Astrocyte of the cerebellum (primary cell): ENCODE measurements at regions not wholly inside any gene's neighbourhood (a gene's known extent, or its start where the extent isn't known, plus 50 kb on each side); places are given as distances from the start of the nearest gene placed in this dataset.

Experiments used
- DNase-seq: peaks from one replicate; pipeline ENCODE4 v3.0.0-alpha.2; 2011; ENCODE audit warnings: low read depth
- H3K4me3 ChIP-seq: 2 replicates; pipeline ENCODE4 v1.5.1; 2011; ENCODE audit warnings: mild to moderate bottlenecking, low read depth, low read length, moderate library complexity
- CTCF ChIP-seq: IDR thresholded peaks from 2 replicates; pipeline ENCODE4 v1.5.1; 2012; ENCODE audit warnings: low read length, low read depth, moderate library complexity, mild to moderate bottlenecking; ENCODE audit errors: missing control alignments
- in situ Hi-C: cut with HindIII; loops from 2 replicates; pipeline ENCODE4 v1.10.0; 2017; ENCODE audit warnings: low sequenced_read_pairs

- in situ Hi-C loops, result no loop called here
- DNase-seq, result no peak
- no peak overlapping the region for H3K4me3 ChIP-seq
- no peak for TF ChIP-seq CTCF
Observed at GRCh38 chr18:51437280-51438271, 240.1 kb upstream of the MEX3C start.

GRCh38 chr18:51438797-51439350, 241.4 kb upstream of the MEX3C start:
- in situ Hi-C loops, result no loop called here
- H3K4me3 ChIP-seq, result no peak overlapping the region
- no peak for TF ChIP-seq CTCF

GRCh38 chr18:51442012-51442411, 244.5 kb upstream of the MEX3C start:
- no peak for DNase-seq
- TF ChIP-seq CTCF, result no peak
- in situ Hi-C loops, result no loop called here
- no peak overlapping the region for H3K4me3 ChIP-seq

More at GRCh38 chr18:51438797-51439350, 241.4 kb upstream of the MEX3C start:
- no peak for DNase-seq

GRCh38 chr18:51446571-51447210, 249.2 kb upstream of the MEX3C start:
- no peak for TF ChIP-seq CTCF
- in situ Hi-C loops, result no loop called here
- no peak overlapping the region for H3K4me3 ChIP-seq
- no peak for DNase-seq

- H3K4me3 ChIP-seq, result no peak overlapping the region
- DNase-seq, result no peak
- in situ Hi-C loops, result no loop called here
- no peak for TF ChIP-seq CTCF
Observed at GRCh38 chr18:51447351-51448342, 250.2 kb upstream of the MEX3C start.
